ENCODE measurements at regions not wholly inside any gene's neighbourhood (a gene's known extent, or its start where the extent isn't known, plus 50 kb on each side); places are given as distances from the start of the nearest gene placed in this dataset.

DNA sequence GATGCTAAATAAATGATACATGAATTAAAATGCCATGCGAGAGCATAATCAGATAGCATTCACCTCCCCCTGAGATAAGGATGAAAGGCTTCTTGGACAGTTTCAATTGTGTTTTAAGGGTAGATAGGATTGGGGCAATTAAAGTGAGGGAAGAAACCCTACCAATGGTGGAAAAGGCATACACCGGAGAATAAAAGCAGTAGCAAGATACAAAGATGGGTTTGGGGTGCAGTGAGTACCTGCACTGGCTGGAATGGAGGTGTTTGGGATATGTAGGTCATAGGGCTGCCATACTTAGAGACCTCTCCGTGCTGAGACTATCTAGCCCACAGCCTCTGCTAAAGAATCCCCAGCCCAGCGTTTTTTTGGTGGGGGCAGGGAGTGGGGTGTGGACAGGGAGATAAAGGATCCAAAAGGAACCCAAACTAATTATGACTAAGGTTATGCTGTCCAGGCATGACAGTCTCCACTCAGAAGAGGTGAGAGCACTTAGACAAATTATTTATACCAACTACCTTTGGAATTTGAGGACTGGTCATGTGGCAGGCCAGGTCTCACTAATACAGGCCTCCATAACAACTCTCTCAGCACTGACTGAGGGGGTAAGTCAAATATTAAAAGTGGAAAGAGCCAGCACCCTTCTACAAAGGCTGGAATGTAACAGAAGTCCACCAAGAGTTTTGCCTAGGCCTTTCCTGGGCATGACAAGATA, 280.8 kb downstream of the ADGB start:
- TF ChIP-seq, protein P1, sequence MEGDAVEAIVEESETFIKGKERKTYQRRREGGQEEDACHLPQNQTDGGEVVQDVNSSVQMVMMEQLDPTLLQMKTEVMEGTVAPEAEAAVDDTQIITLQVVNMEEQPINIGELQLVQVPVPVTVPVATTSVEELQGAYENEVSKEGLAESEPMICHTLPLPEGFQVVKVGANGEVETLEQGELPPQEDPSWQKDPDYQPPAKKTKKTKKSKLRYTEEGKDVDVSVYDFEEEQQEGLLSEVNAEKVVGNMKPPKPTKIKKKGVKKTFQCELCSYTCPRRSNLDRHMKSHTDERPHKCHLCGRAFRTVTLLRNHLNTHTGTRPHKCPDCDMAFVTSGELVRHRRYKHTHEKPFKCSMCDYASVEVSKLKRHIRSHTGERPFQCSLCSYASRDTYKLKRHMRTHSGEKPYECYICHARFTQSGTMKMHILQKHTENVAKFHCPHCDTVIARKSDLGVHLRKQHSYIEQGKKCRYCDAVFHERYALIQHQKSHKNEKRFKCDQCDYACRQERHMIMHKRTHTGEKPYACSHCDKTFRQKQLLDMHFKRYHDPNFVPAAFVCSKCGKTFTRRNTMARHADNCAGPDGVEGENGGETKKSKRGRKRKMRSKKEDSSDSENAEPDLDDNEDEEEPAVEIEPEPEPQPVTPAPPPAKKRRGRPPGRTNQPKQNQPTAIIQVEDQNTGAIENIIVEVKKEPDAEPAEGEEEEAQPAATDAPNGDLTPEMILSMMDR (IDR thresholded peaks at IDR 0.05; ENCODE audit: low read depth, low read length, missing input control), result no peak
- no peak for TF ChIP-seq HNF4G (IDR thresholded peaks at IDR 0.05)
